ENCODE measurements at regions not wholly inside any gene's neighbourhood (a gene's known extent, or its start where the extent isn't known, plus 50 kb on each side); places are given as distances from the start of the nearest gene placed in this dataset.

DNA sequence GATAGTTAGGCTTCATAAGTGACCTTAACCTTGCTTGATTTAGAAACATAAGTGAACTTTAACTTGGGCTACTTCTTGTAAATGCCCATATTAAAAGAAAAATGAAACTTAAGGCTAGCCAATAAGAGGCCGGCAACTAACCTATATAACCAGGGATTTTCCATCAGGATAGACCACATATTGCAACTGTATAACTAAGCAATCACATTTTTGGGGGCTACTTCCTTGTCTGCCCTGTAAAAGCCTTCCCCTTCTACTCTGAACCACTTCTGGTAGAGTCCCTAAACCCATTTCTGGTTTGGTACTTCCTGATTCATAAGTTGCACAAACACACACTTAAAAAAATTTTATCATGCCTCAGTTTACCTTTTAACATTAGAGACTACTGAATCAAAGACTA, 150.9 kb upstream of the UBE2E2 start:
- in situ Hi-C loops (cut with MboI; ENCODE audit: low pct_ligation_motif_present in 1 of 4, low pct_unique_long_range_greater_than_20kb in 1 of 4, low sequenced_read_pairs in 3 of 4) (no loop called here), intact Hi-C loops (cut with DNase I; ENCODE audit: low total_unique reads) (no loop called here)
- 72 to 82% methylated on average over 1 of the region's 1 CpG for WGBS, 2 donors (ENCODE audit: low coverage in 1 of 2)

GRCh38 chr3:23052620-23053019, 150.5 kb upstream of the UBE2E2 start:
- Histone ChIP-seq H3K4me1 (no peaks in the 10 kb centered on the region), H3K27ac (no peak overlapping the region), H3K4me3 (no peak overlapping the region), H3K9me3 (no peaks in the 10 kb centered on the region), H3K36me3 (no peaks in the 10 kb centered on the region), H3K27me3 (no peaks in the 10 kb centered on the region)
- WGBS, 2 donors (ENCODE audit: low coverage in 1 of 2) = 82 to 94% methylated on average over 6 to 7 of the region's 7 CpGs
- in situ Hi-C loops (cut with MboI; ENCODE audit: low pct_ligation_motif_present in 1 of 4, low pct_unique_long_range_greater_than_20kb in 1 of 4, low sequenced_read_pairs in 3 of 4) (no loop called here), intact Hi-C loops (cut with DNase I; ENCODE audit: low total_unique reads) (no loop called here)
- TF ChIP-seq CTCF (IDR thresholded peaks at IDR 0.05) (no peak), POLR2AphosphoS5 (IDR thresholded peaks at IDR 0.05) (no peak), POLR2A (IDR thresholded peaks at IDR 0.05) (no peak), EP300 (IDR thresholded peaks at IDR 0.05; ENCODE audit: low read depth) (no peak)
- DNase-seq = no peak

More for the DNA sequence above, 150.9 kb upstream of the UBE2E2 start:
- Histone ChIP-seq H3K27ac (no peak overlapping the region), H3K9me3 (no peaks in the 10 kb centered on the region), H3K36me3 (no peaks in the 10 kb centered on the region), H3K4me3 (no peak overlapping the region), H3K27me3 (no peaks in the 10 kb centered on the region), H3K4me1 (no peaks in the 10 kb centered on the region)
- TF ChIP-seq EP300 (IDR thresholded peaks at IDR 0.05; ENCODE audit: low read depth) = no peak
- no peak for TF ChIP-seq POLR2A (IDR thresholded peaks at IDR 0.05)
- TF ChIP-seq CTCF (IDR thresholded peaks at IDR 0.05) = no peak
- TF ChIP-seq POLR2AphosphoS5 (IDR thresholded peaks at IDR 0.05) = no peak
- DNase-seq = no peak

DNA sequence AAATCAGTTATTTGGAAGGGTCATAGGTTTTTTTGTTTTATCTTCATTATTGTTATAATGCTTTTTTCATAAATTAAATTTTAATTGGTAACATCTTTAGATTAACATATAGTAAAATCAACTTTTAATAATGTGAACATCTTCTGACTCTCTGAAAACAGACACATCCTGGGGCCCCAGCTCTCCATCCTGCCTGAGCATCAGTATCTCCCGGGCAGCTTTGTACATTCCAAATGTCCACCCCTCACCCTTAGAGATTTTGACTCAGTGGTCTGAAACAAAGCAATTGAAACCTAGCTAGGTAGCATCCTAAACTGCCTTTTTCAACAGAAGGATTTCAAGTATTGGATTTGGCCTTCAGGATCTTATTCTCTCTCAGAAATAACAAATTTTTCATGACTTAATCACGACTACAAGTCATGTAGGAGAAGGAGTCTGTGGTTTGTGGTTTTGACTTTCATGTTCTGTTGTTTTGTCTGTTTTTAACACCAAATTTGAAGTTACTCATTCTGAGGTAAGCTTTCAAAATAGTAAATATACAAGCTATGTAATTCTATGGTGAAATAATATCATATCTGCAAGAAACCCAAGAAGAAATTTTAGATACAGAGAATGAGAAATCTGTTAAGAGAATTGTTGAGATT, 147.3 kb upstream of the UBE2E2 start:
- in situ Hi-C loops (cut with MboI; ENCODE audit: low pct_ligation_motif_present in 1 of 4, low pct_unique_long_range_greater_than_20kb in 1 of 4, low sequenced_read_pairs in 3 of 4) (no loop called here), intact Hi-C loops (cut with DNase I; ENCODE audit: low total_unique reads) (no loop called here)
- TF ChIP-seq POLR2A (IDR thresholded peaks at IDR 0.05) (no peak), CTCF (IDR thresholded peaks at IDR 0.05) (no peak), POLR2AphosphoS5 (IDR thresholded peaks at IDR 0.05) (no peak), EP300 (IDR thresholded peaks at IDR 0.05; ENCODE audit: low read depth) (no peak)
- no peak for DNase-seq
- no peaks in the 10 kb centered on the region for H3K9me3 ChIP-seq
- H3K27ac ChIP-seq = no peak overlapping the region
- no peaks in the 10 kb centered on the region for H3K27me3 ChIP-seq
- no peaks in the 10 kb centered on the region for H3K4me1 ChIP-seq
- WGBS, 2 donors (ENCODE audit: low coverage in 1 of 2) = 60 to 79% methylated on average over 2 of the region's 2 CpGs
- no peak overlapping the region for H3K4me3 ChIP-seq
- H3K36me3 ChIP-seq = no peaks in the 10 kb centered on the region

DNA sequence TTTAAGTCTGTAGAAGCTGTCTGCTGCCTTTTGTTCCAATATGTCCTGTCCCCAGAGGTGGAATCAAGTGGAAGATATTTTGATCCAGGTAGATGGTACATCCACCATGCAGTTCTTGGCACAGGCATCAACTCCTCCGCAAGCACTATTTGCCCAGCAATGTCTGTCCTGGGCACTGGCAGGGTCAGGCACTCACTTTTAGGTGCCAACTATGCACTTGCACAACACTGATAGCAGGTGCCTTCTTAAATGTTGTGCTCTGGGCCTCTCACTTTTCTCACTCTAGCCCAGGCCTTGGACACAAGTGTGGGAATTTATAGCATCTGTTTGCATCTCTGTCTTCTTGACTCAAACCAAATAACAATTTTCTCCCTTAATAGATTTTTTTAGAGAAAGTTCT, 140.5 kb upstream of the UBE2E2 start:
- Histone ChIP-seq H3K4me1 (no peaks in the 10 kb centered on the region), H3K27ac (no peak overlapping the region), H3K4me3 (no peak overlapping the region), H3K9me3 (no peaks in the 10 kb centered on the region), H3K36me3 (no peaks in the 10 kb centered on the region), H3K27me3 (no peaks in the 10 kb centered on the region)
- intact Hi-C loops (cut with DNase I; ENCODE audit: low total_unique reads) = no loop called here
- DNase-seq = no peak
- 92% methylated on average over 1 of the region's 1 CpG; no CpG with 5 or more reads in 1 of the 2 donors for WGBS, 2 donors (ENCODE audit: low coverage in 1 of 2)
- TF ChIP-seq POLR2AphosphoS5 (IDR thresholded peaks at IDR 0.05) (no peak), EP300 (IDR thresholded peaks at IDR 0.05; ENCODE audit: low read depth) (no peak), POLR2A (IDR thresholded peaks at IDR 0.05) (no peak), CTCF (IDR thresholded peaks at IDR 0.05) (no peak)
- in situ Hi-C loops (cut with MboI; ENCODE audit: low pct_ligation_motif_present in 1 of 4, low pct_unique_long_range_greater_than_20kb in 1 of 4, low sequenced_read_pairs in 3 of 4) = no loop called here
